IPS-18c (cell line): ENCODE measurements at regions not wholly inside any gene's neighbourhood (a gene's known extent, or its start where the extent isn't known, plus 50 kb on each side); places are given as distances from the start of the nearest gene placed in this dataset.
"Not testable (repeated sequence)": the region's sequence is repeated elsewhere in the genome, so short reads cannot be mapped to it uniquely, and the experiment has no call there.

ENCODE experiments used
- H3K4me3 ChIP-seq: 2 replicates; pipeline ENCODE4 v1.7.0; 2013; ENCODE audit warnings: low read depth, mild to moderate bottlenecking, low read length, moderate library complexity; ENCODE audit not compliant: insufficient read depth
- H3K9me3 ChIP-seq: one replicate; pipeline ENCODE4 v1.6.1; 2013; ENCODE audit warnings: mild to moderate bottlenecking, low read length, moderate library complexity; ENCODE audit not compliant: control insufficient read depth, insufficient read depth

GRCh38 chr9:31821583-31821982, 562.9 kb upstream of the ACO1 start:
- Histone ChIP-seq H3K9me3 (peaks cover 2% of the 10 kb centered on the region), H3K4me3 (no peak overlapping the region)

GRCh38 chr9:31823365-31823764, 561.1 kb upstream of the ACO1 start:
- H3K4me3 ChIP-seq: no peak overlapping the region
- H3K9me3 ChIP-seq: peaks cover 2% of the 10 kb centered on the region

- Histone ChIP-seq H3K4me3 (no peak overlapping the region), H3K9me3 (peaks cover 2% of the 10 kb centered on the region)
These were observed 559.6 kb upstream of the ACO1 start for GRCh38 chr9:31824860-31825259.

GRCh38 chr9:31837211-31837610, 547.2 kb upstream of the ACO1 start:
- no peaks in the 10 kb centered on the region for H3K9me3 ChIP-seq
- no peak overlapping the region for H3K4me3 ChIP-seq

- H3K4me3 ChIP-seq: no peak overlapping the region
- H3K9me3 ChIP-seq: no peaks in the 10 kb centered on the region
These were observed 545.2 kb upstream of the ACO1 start for GRCh38 chr9:31839273-31839672.

GRCh38 chr9:31840702-31841101, 543.7 kb upstream of the ACO1 start:
- Histone ChIP-seq H3K9me3 (no peaks in the 10 kb centered on the region), H3K4me3 (no peak overlapping the region)

- Histone ChIP-seq H3K4me3 (no peak overlapping the region), H3K9me3 (no peaks in the 10 kb centered on the region)
These were observed 536.5 kb upstream of the ACO1 start for GRCh38 chr9:31847963-31848362.

GRCh38 chr9:31848505-31849285, 535.7 kb upstream of the ACO1 start:
- H3K9me3 ChIP-seq: no peaks in the 10 kb centered on the region
- no peak overlapping the region for H3K4me3 ChIP-seq

- peaks cover 5% of the 10 kb centered on the region for H3K9me3 ChIP-seq
- H3K4me3 ChIP-seq: no peak overlapping the region
These were observed 530.3 kb upstream of the ACO1 start for GRCh38 chr9:31854187-31854586.

- no peak overlapping the region for H3K4me3 ChIP-seq
- no peaks in the 10 kb centered on the region for H3K9me3 ChIP-seq
These were observed 515.6 kb upstream of the ACO1 start for GRCh38 chr9:31868830-31869229.

- Histone ChIP-seq H3K4me3 (no peak overlapping the region), H3K9me3 (no peaks in the 10 kb centered on the region)
These were observed 514.2 kb upstream of the ACO1 start for GRCh38 chr9:31870276-31870675.

- H3K4me3 ChIP-seq: no peak overlapping the region
- no peaks in the 10 kb centered on the region for H3K9me3 ChIP-seq
These were observed 510.7 kb upstream of the ACO1 start for GRCh38 chr9:31873722-31874121.

- Histone ChIP-seq H3K9me3 (no peaks in the 10 kb centered on the region), H3K4me3 (no peak overlapping the region)
These were observed 490.4 kb upstream of the ACO1 start for GRCh38 chr9:31894008-31894407.

GRCh38 chr9:31908158-31908890, 476.1 kb upstream of the ACO1 start:
- Histone ChIP-seq H3K9me3 (no peaks in the 10 kb centered on the region), H3K4me3 (no peak overlapping the region)

- H3K9me3 ChIP-seq: no peaks in the 10 kb centered on the region
- no peak overlapping the region for H3K4me3 ChIP-seq
These were observed 475.5 kb upstream of the ACO1 start for GRCh38 chr9:31908891-31909480.

GRCh38 chr9:31912636-31913035, 471.8 kb upstream of the ACO1 start:
- Histone ChIP-seq H3K4me3 (no peak overlapping the region), H3K9me3 (no peaks in the 10 kb centered on the region)

- no peaks in the 10 kb centered on the region for H3K9me3 ChIP-seq
- no peak overlapping the region for H3K4me3 ChIP-seq
These were observed 467.7 kb upstream of the ACO1 start for GRCh38 chr9:31916591-31917241.

- not testable (repeated sequence) for H3K9me3 ChIP-seq, H3K4me3 ChIP-seq
These were observed 446.7 kb upstream of the ACO1 start for GRCh38 chr9:31937737-31938136.
